HepG2 (cell line): ENCODE measurements at regions not wholly inside any gene's neighbourhood (a gene's known extent, or its start where the extent isn't known, plus 50 kb on each side); places are given as distances from the start of the nearest gene placed in this dataset.

Experiments used
- ATAC-seq: fragments of 200-7000 bp; cut with Tn5 transposase; 3 replicates; pipeline ENCODE4 v1.9.1; 2020; ENCODE audit warnings: mild to moderate bottlenecking, moderate library complexity
- BruUV-seq: library from RNA; stranded (reverse); fragments of 400-500 nt; replicated peaks from 2 replicates; lab custom pipeline; 2021; lab: Mats Ljungman, UMichigan
- CTCF ChIA-PET: fragments of 300-600 bp; formaldehyde crosslinking; extraction: SDS; loops from one replicate; lab custom pipeline; 2021; ENCODE audit warnings: low total read pairs, inconsistent platforms, low intra/inter-chr PET ratio; lab: Yijun Ruan, JAX
- POLR2A ChIA-PET: fragments of 350-600 bp; sonication (Branson Sonifier 250); formaldehyde crosslinking; loops from one replicate; lab custom pipeline; 2020; ENCODE audit warnings: antibody characterized with exemption, inconsistent platforms; lab: Yijun Ruan, JAX
- DNase-seq: peaks from one replicate; pipeline ENCODE4 v3.0.0-alpha.2; 2015; ENCODE audit warnings: low spot score
- FAIRE-seq: peaks from 3 replicates; lab custom pipeline; 2011; peaks lifted over from hg19 to GRCh38; lab: Jason Lieb, UNC
- H2AFZ ChIP-seq: one replicate; pipeline ENCODE4 v1.6.1; 2011; ENCODE audit warnings: low read length, inconsistent platforms
- H3K27ac ChIP-seq: fragments of 300-600 bp; 3 replicates; pipeline ENCODE4 v1.8.0; 2011; ENCODE audit warnings: mixed run types, mild to moderate bottlenecking, mixed read lengths, low read length, inconsistent platforms; ENCODE audit not compliant: insufficient read depth; ENCODE audit errors: extremely low read length
- H3K27me3 ChIP-seq, 2 experiments: fragments of 200-600 bp in 1 of 2; 2 replicates in 1 of 2; 3 replicates in 1 of 2; pipeline versions ENCODE4 v1.6.0 to v1.8.0; 2011; ENCODE audit warnings: low read length in 2 of 2, mild to moderate bottlenecking in 2 of 2, moderate library complexity in 2 of 2, inconsistent platforms in 1 of 2; ENCODE audit not compliant: insufficient read depth in 2 of 2, control insufficient read depth in 1 of 2
- H3K36me3 ChIP-seq, 2 experiments: fragments of 200-600 bp in 1 of 2; replicated peaks in 1 of 2; 2 replicates in 1 of 2; 3 replicates in 1 of 2; pipeline versions ENCODE4 v1.5.1 to v1.8.0; 2011; ENCODE audit warnings: low read length in 2 of 2, inconsistent platforms in 1 of 2; ENCODE audit not compliant: insufficient read depth in 2 of 2, control insufficient read depth in 1 of 2
- H3K4me1 ChIP-seq: 2 replicates; pipeline ENCODE4 v1.5.1; 2012; ENCODE audit warnings: low read length, inconsistent platforms; ENCODE audit not compliant: insufficient read depth
- H3K4me2 ChIP-seq: 2 replicates; pipeline ENCODE4 v1.6.0; 2011; ENCODE audit warnings: low read depth, low read length, inconsistent platforms
- H3K4me3 ChIP-seq, 3 experiments: fragments of 200-600 bp in 1 of 3; sonication (generic), shearing (Covaris generic) in 1 of 3; replicated peaks in 1 of 3; 2 replicates each; pipeline ENCODE4 v1.5.1; 2011 to 2016; ENCODE audit warnings: low read length in 3 of 3, inconsistent platforms in 2 of 3, low read depth in 2 of 3, mild to moderate bottlenecking in 2 of 3, control low read depth in 1 of 3, mixed read lengths in 1 of 3; ENCODE audit not compliant: insufficient read depth in 1 of 3
- H3K79me2 ChIP-seq: one replicate; pipeline ENCODE4 v1.6.1; 2011; ENCODE audit warnings: low read length, inconsistent platforms; ENCODE audit not compliant: insufficient read depth
- H3K9ac ChIP-seq: 2 replicates; pipeline ENCODE4 v1.6.0; 2011; ENCODE audit warnings: mild to moderate bottlenecking, low read depth, low read length, inconsistent platforms; ENCODE audit not compliant: insufficient read depth
- H3K9me3 ChIP-seq: 2 replicates; pipeline ENCODE4 v1.5.1; 2012; ENCODE audit warnings: mild to moderate bottlenecking, low read length
- H4K20me1 ChIP-seq: 2 replicates; pipeline ENCODE4 v1.6.0; 2011; ENCODE audit warnings: inconsistent platforms, mild to moderate bottlenecking, low read length, moderate library complexity; ENCODE audit not compliant: insufficient read depth
- ARID4A ChIP-seq: sonication (generic); formaldehyde crosslinking; IDR thresholded peaks from 2 replicates; pipeline ENCODE4 v1.5.0; 2020; ENCODE audit warnings: mild to moderate bottlenecking, missing genetic modification reagents, borderline replicate concordance
- CBX5 ChIP-seq: sonication (generic); formaldehyde crosslinking; IDR thresholded peaks from 2 replicates; pipeline ENCODE4 v1.4.0; 2020; ENCODE audit warnings: missing genetic modification reagents, borderline replicate concordance
- GABPB1 ChIP-seq: IDR thresholded peaks from 2 replicates; pipeline ENCODE4 v1.6.1; 2016; ENCODE audit warnings: mild to moderate bottlenecking, missing genetic modification reagents, moderate library complexity, missing compliant biosample characterization
- KDM5A ChIP-seq: fragments of 200-600 bp; sonication (generic); IDR thresholded peaks from 2 replicates; pipeline ENCODE4 v1.7.0; 2018; ENCODE audit warnings: antibody characterized with exemption, mild to moderate bottlenecking, low read length, borderline replicate concordance
- KLF16 ChIP-seq, 2 experiments: sonication (generic) in 1 of 2; formaldehyde crosslinking in 1 of 2; IDR thresholded peaks; 2 replicates each; pipeline versions ENCODE4 v1.6.1 to v1.8.0; 2016 to 2023; ENCODE audit warnings: missing genetic modification reagents in 2 of 2, missing compliant biosample characterization in 1 of 2
- MAFF ChIP-seq: IDR thresholded peaks from 2 replicates; pipeline ENCODE4 v1.6.1; 2011; ENCODE audit warnings: low read depth, low read length, improper control_type of control experiment
- MTA3 ChIP-seq: sonication (generic); formaldehyde crosslinking; IDR thresholded peaks from 2 replicates; pipeline ENCODE4 v1.4.0; 2020; ENCODE audit warnings: missing genetic modification reagents
- RARA ChIP-seq: IDR thresholded peaks from 2 replicates; pipeline ENCODE4 v1.6.1; 2016; ENCODE audit warnings: missing genetic modification reagents, missing compliant biosample characterization
- SAP130 ChIP-seq: IDR thresholded peaks from 2 replicates; pipeline ENCODE4 v1.6.1; 2016; ENCODE audit warnings: low read depth
- SMAD1 ChIP-seq: sonication (generic); formaldehyde crosslinking; IDR thresholded peaks from 2 replicates; pipeline ENCODE4 v1.4.0; 2020; ENCODE audit warnings: missing genetic modification reagents, low read depth, mild to moderate bottlenecking, borderline replicate concordance
- TBP ChIP-seq: sonication (generic); formaldehyde crosslinking; IDR thresholded peaks from 2 replicates; pipeline ENCODE4 v1.5.0; 2020; ENCODE audit warnings: missing genetic modification reagents
- ZKSCAN8 ChIP-seq: IDR thresholded peaks from 2 replicates; pipeline ENCODE4 v1.6.1; 2016; ENCODE audit warnings: borderline replicate concordance, missing genetic modification reagents, missing compliant biosample characterization
- ZNF143 ChIP-seq: sonication (generic); formaldehyde crosslinking; IDR thresholded peaks from 2 replicates; pipeline ENCODE4 v1.4.0; 2020; ENCODE audit warnings: missing genetic modification reagents
- ZNF333 ChIP-seq: sonication (generic); formaldehyde crosslinking; IDR thresholded peaks from 2 replicates; pipeline ENCODE4 v1.4.0; 2020; ENCODE audit warnings: mild to moderate bottlenecking, missing genetic modification reagents, borderline replicate concordance
- WGBS: methylation state at CpG from one replicate; pipeline ENCODE4 v1.1.6; 2017; ENCODE audit warnings: low lambda C conversion rate; 5-methylcytosine and 5-hydroxymethylcytosine counted together
- in situ Hi-C: cut with HindIII; loops from 2 replicates; pipeline ENCODE4 v1.10.0; 2017; ENCODE audit warnings: low pct_unique_long_range_greater_than_20kb; ENCODE audit not compliant: extremely low pct_ligation_motif_present
- intact Hi-C: fragments of 100-400 bp; cut with micrococcal nuclease; formaldehyde crosslinking; loops from one replicate; pipeline ENCODE4 v1.10.0; 2022; ENCODE audit not compliant: unreplicated experiment
- TF ChIP-seq, protein P1 (sequence below): sonication (generic); formaldehyde crosslinking; IDR thresholded peaks from 2 replicates; pipeline ENCODE4 v1.8.0; 2023; ENCODE audit warnings: mild to moderate bottlenecking, missing genetic modification reagents

DNA sequence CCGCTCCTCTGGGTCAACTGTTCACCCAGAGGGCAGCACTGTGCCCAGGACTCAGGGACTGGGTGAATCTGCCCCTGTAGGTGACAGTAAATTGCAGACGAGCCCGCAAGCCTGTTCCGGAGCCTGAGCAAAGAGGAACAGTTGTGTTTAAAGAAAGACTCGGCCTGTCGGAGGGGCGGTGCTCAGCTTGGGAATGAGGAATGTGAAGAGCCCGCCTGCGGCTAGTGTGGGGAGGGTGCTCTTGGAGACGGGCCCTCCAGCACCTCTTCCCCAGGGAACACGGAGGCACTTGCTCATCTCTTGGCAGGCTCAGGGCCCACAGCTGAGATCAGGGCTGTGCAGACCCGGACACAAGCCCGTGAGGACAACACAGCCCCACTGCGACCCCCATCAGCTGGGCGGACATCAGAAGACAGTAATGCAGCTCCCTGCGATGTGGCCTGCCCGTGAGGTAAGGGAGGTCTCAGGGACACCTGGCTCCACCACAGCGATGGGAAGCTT, 299.0 kb downstream of the NDUFA10 start:
- in situ Hi-C loops: no loop called here
- Histone ChIP-seq H3K27ac (no peak overlapping the region), H3K4me1 (no peaks in the 10 kb centered on the region), H3K79me2 (no peaks in the 10 kb centered on the region), H3K4me3 (no peak overlapping the region), H3K4me2 (no peak overlapping the region), H3K9ac (no peak overlapping the region), H3K9me3 (no peaks in the 10 kb centered on the region), H3K36me3 (no peaks in the 10 kb centered on the region), H2AFZ (no peak overlapping the region), H3K27me3 (peaks cover 26 to 92% of the 10 kb centered on the region in 2 experiments), H4K20me1 (peaks cover 9% of the 10 kb centered on the region; the same call in 1 of the 2 replicates)
- FAIRE-seq: no peak
- TF ChIP-seq KDM5A: no peak
- no peak for TF ChIP-seq RARA
- BruUV-seq: no TSS peak
- ChIA-PET CTCF (no interaction called here), POLR2A (no interaction called here)
- WGBS: 45% methylated on average over 16 of the region's 18 CpGs
- intact Hi-C loops: no loop called here
- no peak for DNase-seq
- ATAC-seq: no peak

DNA sequence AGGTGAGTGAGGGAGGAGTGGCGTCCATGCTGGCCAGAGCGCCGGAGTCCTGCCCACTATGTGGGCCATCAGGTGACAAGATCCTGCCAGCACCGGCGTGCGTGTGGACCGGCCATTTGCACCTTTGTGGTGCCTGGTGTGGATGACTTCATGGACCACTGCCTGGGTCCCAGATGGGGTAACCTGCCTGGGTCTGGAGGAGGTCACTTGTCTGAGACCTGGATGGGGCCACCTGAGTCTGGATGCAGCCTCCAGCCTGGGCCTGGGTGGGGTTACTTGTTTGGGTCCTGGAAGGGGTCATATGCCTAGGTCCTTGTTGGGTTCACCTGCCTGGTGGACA, 299.6 kb downstream of the NDUFA10 start:
- BruUV-seq: no TSS peak
- Histone ChIP-seq H3K79me2 (no peaks in the 10 kb centered on the region), H3K4me2 (no peak overlapping the region), H3K27me3 (peaks cover 25 to 91% of the 10 kb centered on the region in 2 experiments), H3K36me3 (no peaks in the 10 kb centered on the region), H3K9ac (no peak overlapping the region), H3K27ac (no peak overlapping the region), H3K4me1 (no peaks in the 10 kb centered on the region), H2AFZ (no peak overlapping the region), H4K20me1 (peaks cover 9% of the 10 kb centered on the region; the same call in 1 of the 2 replicates), H3K4me3 (no peak overlapping the region), H3K9me3 (no peaks in the 10 kb centered on the region)
- intact Hi-C loops (no loop called here), in situ Hi-C loops (no loop called here)
- ChIA-PET POLR2A (no interaction called here), CTCF (no interaction called here)
- ATAC-seq (no peak), DNase-seq (no peak), FAIRE-seq (no peak)
- no peak for TF ChIP-seq ARID4A (CRISPR knock-in tag)
- no peak for TF ChIP-seq KLF16 (CRISPR knock-in tag; IDR thresholded peaks at IDR 0.05)
- no peak for TF ChIP-seq TBP (CRISPR knock-in tag)
- TF ChIP-seq ZKSCAN8 (CRISPR knock-in tag): no peak
- TF ChIP-seq SMAD1 (CRISPR knock-in tag): no peak
- TF ChIP-seq CBX5 (CRISPR knock-in tag): no peak
- TF ChIP-seq MAFF: no peak
- TF ChIP-seq ZNF333 (CRISPR knock-in tag): no peak
- no peak for TF ChIP-seq MTA3
- TF ChIP-seq ZNF143: no peak
- TF ChIP-seq, protein P1, sequence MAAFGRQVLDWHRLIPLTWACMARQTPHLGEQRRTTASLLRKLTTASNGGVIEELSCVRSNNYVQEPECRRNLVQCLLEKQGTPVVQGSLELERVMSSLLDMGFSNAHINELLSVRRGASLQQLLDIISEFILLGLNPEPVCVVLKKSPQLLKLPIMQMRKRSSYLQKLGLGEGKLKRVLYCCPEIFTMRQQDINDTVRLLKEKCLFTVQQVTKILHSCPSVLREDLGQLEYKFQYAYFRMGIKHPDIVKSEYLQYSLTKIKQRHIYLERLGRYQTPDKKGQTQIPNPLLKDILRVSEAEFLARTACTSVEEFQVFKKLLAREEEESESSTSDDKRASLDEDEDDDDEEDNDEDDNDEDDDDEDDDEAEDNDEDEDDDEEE (CRISPR knock-in tag): no peak
- no peak for TF ChIP-seq SAP130 (CRISPR knock-in tag)
- TF ChIP-seq GABPB1: no peak
- WGBS: 48% methylated on average over 7 of the region's 7 CpGs
